Caco-2 (cell line): ENCODE measurements at regions not wholly inside any gene's neighbourhood (a gene's known extent, or its start where the extent isn't known, plus 50 kb on each side); places are given as distances from the start of the nearest gene placed in this dataset.

Experiments
- BruUV-seq: library from RNA; stranded (reverse); fragments of 400-500 nt; replicated peaks from 2 replicates; lab custom pipeline; 2021; lab: Mats Ljungman, UMichigan
- CTCF ChIA-PET: fragments of 300-600 bp; sonication (Branson Sonifier 250); formaldehyde crosslinking; loops from one replicate; lab custom pipeline; 2022; ENCODE audit warnings: antibody characterized with exemption; lab: Charles Lee
- POLR2A ChIA-PET: fragments of 300-600 bp; sonication (Branson Sonifier 250); formaldehyde crosslinking; loops from one replicate; lab custom pipeline; 2022; ENCODE audit warnings: antibody characterized with exemption; lab: Charles Lee
- DNase-seq, 2 experiments: peaks; one replicate each; pipeline versions ENCODE4 v3.0.0 to v3.0.0-alpha.2; 2020 to 2022
- H3K27me3 ChIP-seq: replicated peaks from 2 replicates; pipeline ENCODE4 v1.6.0; 2011; ENCODE audit warnings: low read length; ENCODE audit not compliant: control insufficient read depth, insufficient read depth
- H3K36me3 ChIP-seq: 2 replicates; pipeline ENCODE4 v1.5.1; 2011; ENCODE audit warnings: low read length; ENCODE audit not compliant: control insufficient read depth, insufficient read depth
- H3K4me1 ChIP-seq: fragments of 250-450 bp; sonication (Bioruptor Pico); 2 replicates; pipeline ENCODE4 v1.5.1; 2020; ENCODE audit warnings: mild to moderate bottlenecking
- H3K4me3 ChIP-seq: 2 replicates; pipeline ENCODE4 v1.5.1; 2011; ENCODE audit warnings: low read depth, mild to moderate bottlenecking, control low read depth, low read length
- H3K9me3 ChIP-seq: fragments of 250-450 bp; sonication (Bioruptor Pico); 2 replicates; pipeline ENCODE4 v1.5.1; 2020; ENCODE audit warnings: mild to moderate bottlenecking, moderate library complexity
- H3K27ac Mint-ChIP-seq: one replicate; pipeline ENCODE4 v1.8.0; 2022; ENCODE audit warnings: mixed read lengths; ENCODE audit not compliant: unreplicated experiment
- H3K27me3 Mint-ChIP-seq: one replicate; pipeline ENCODE4 v1.8.0; 2022; ENCODE audit warnings: mixed read lengths; ENCODE audit not compliant: insufficient read depth, unreplicated experiment
- H3K36me3 Mint-ChIP-seq: one replicate; pipeline ENCODE4 v1.8.0; 2022; ENCODE audit warnings: mild to moderate bottlenecking, mixed read lengths; ENCODE audit not compliant: insufficient read depth, unreplicated experiment
- H3K4me1 Mint-ChIP-seq: one replicate; pipeline ENCODE4 v1.8.0; 2022; ENCODE audit warnings: low read depth, mixed read lengths; ENCODE audit not compliant: unreplicated experiment
- H3K4me3 Mint-ChIP-seq: one replicate; pipeline ENCODE4 v1.8.0; 2022; ENCODE audit warnings: mild to moderate bottlenecking, moderate library complexity, mixed read lengths; ENCODE audit not compliant: unreplicated experiment
- H3K9me3 Mint-ChIP-seq: one replicate; pipeline ENCODE4 v1.8.0; 2022; ENCODE audit warnings: mixed read lengths; ENCODE audit not compliant: unreplicated experiment
- intact Hi-C: fragments of 100-400 bp; cut with micrococcal nuclease; formaldehyde crosslinking; loops from one replicate; pipeline ENCODE4 v1.10.0; 2022; ENCODE audit not compliant: unreplicated experiment
- TF ChIP-seq, protein P1 (sequence below), 2 experiments: fragments of 200-600 bp in 1 of 2; IDR thresholded peaks; 1 replicate in 1 of 2; 2 replicates in 1 of 2; pipeline versions ENCODE4 v1.5.1 to v1.8.0; 2011 to 2022; ENCODE audit warnings: antibody characterized with exemption in 1 of 2, control low read depth in 1 of 2, inconsistent platforms in 1 of 2, low read depth in 1 of 2, low read length in 1 of 2, mild to moderate bottlenecking in 1 of 2, moderate library complexity in 1 of 2; ENCODE audit not compliant: insufficient read depth in 1 of 2, severe bottlenecking in 1 of 2, unreplicated experiment in 1 of 2

DNA sequence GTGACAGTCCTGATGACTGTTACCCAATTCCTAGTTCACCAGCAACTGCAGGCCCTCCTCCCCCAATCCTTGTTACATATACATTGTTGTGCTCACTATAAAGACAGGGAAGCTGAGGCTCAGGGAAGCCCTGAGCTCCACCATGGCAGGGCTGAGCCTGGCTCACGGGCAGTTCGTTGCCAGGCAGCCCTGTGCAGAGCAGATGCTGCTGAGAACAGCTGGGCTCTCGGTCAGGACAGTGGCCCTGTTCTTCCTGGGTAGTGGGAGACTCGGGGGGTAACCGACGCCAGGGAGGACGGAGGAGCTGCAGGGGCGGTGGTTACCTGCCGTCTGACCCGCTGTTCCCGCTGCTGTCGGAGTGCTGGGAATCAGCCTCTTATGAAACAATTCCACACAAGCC lies 80.9 kb upstream of the ZNF469 start:
- Mint-ChIP-seq H3K4me1 (peaks cover 19% of the 10 kb centered on the region), H3K36me3 (no peaks in the 10 kb centered on the region), H3K27ac (no peak overlapping the region), H3K9me3 (peaks cover 11% of the 10 kb centered on the region), H3K4me3 (no peak overlapping the region), H3K27me3 (peaks cover 3% of the 10 kb centered on the region)
- no peaks in the 10 kb centered on the region for H3K9me3 ChIP-seq
- no TSS peak for BruUV-seq
- H3K4me3 ChIP-seq = no peak overlapping the region
- H3K36me3 ChIP-seq = no peaks in the 10 kb centered on the region
- peaks cover 21% of the 10 kb centered on the region for H3K4me1 ChIP-seq
- intact Hi-C loops = no loop called here
- no peaks in the 10 kb centered on the region for H3K27me3 ChIP-seq
- ChIA-PET POLR2A (no interaction called here), CTCF (no interaction called here)
- TF ChIP-seq, protein P1, sequence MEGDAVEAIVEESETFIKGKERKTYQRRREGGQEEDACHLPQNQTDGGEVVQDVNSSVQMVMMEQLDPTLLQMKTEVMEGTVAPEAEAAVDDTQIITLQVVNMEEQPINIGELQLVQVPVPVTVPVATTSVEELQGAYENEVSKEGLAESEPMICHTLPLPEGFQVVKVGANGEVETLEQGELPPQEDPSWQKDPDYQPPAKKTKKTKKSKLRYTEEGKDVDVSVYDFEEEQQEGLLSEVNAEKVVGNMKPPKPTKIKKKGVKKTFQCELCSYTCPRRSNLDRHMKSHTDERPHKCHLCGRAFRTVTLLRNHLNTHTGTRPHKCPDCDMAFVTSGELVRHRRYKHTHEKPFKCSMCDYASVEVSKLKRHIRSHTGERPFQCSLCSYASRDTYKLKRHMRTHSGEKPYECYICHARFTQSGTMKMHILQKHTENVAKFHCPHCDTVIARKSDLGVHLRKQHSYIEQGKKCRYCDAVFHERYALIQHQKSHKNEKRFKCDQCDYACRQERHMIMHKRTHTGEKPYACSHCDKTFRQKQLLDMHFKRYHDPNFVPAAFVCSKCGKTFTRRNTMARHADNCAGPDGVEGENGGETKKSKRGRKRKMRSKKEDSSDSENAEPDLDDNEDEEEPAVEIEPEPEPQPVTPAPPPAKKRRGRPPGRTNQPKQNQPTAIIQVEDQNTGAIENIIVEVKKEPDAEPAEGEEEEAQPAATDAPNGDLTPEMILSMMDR (IDR thresholded peaks at IDR 0.05; ENCODE audit: insufficient read depth in 1 of 2, low read depth in 1 of 2, low read length in 1 of 2, severe bottlenecking in 1 of 2, unreplicated experiment in 1 of 2) = no peak
- DNase-seq = no peak

DNA sequence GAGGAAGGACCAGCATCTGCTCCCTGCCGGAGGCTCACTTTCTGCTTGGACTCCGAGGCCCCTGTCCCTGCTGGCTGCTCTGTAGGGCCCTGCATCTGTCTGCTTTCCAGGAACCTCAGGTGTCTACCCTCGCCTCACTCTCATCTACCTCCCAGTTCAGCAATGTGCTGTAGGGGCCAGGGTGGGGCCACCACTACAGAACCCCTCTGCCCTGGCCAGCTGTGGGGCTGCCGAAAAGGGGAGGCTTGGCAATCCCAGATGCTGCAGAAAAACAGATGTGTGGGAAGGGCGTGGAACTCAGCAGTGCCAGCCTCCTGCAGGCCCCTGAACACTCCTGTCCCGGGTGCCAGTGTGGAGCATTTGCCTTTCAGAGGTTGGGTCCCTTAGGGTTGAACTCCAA lies 80.1 kb upstream of the ZNF469 start:
- POLR2A ChIA-PET = no interaction called here

GRCh38 chr16:88303405-88303804 lies 79.4 kb upstream of the ZNF469 start:
- Histone ChIP-seq H3K4me3 (no peak overlapping the region), H3K27me3 (no peaks in the 10 kb centered on the region), H3K36me3 (no peaks in the 10 kb centered on the region), H3K9me3 (no peaks in the 10 kb centered on the region), H3K4me1 (peaks cover 21% of the 10 kb centered on the region)
- Mint-ChIP-seq H3K4me1 (peaks cover 19% of the 10 kb centered on the region), H3K27me3 (no peaks in the 10 kb centered on the region), H3K9me3 (peaks cover 11% of the 10 kb centered on the region), H3K4me3 (no peak overlapping the region), H3K27ac (peak overlapping the region; percentile 83), H3K36me3 (no peaks in the 10 kb centered on the region)
- no peak for DNase-seq
- TF ChIP-seq, protein P1 (IDR thresholded peaks at IDR 0.05; ENCODE audit: insufficient read depth in 1 of 2, low read depth in 1 of 2, low read length in 1 of 2, severe bottlenecking in 1 of 2, unreplicated experiment in 1 of 2) = no peak
- ChIA-PET CTCF (no interaction called here), POLR2A (no interaction called here)
- intact Hi-C loops = no loop called here
- BruUV-seq = no TSS peak

More for the DNA sequence above, 80.1 kb upstream of the ZNF469 start:
- intact Hi-C loops = no loop called here
- H3K27ac Mint-ChIP-seq = no peak overlapping the region
- H3K4me3 Mint-ChIP-seq = no peak overlapping the region
- peaks cover 11% of the 10 kb centered on the region for H3K9me3 Mint-ChIP-seq
- no peak for DNase-seq
- no TSS peak for BruUV-seq
- peaks cover 19% of the 10 kb centered on the region for H3K4me1 Mint-ChIP-seq
- H3K27me3 Mint-ChIP-seq = no peaks in the 10 kb centered on the region
- peaks cover 21% of the 10 kb centered on the region for H3K4me1 ChIP-seq
- TF ChIP-seq, protein P1 (IDR thresholded peaks at IDR 0.05; ENCODE audit: insufficient read depth in 1 of 2, low read depth in 1 of 2, low read length in 1 of 2, severe bottlenecking in 1 of 2, unreplicated experiment in 1 of 2) = no peak
- no peaks in the 10 kb centered on the region for H3K27me3 ChIP-seq
- CTCF ChIA-PET = no interaction called here
- no peaks in the 10 kb centered on the region for H3K36me3 ChIP-seq
- H3K9me3 ChIP-seq = no peaks in the 10 kb centered on the region
- H3K4me3 ChIP-seq = no peak overlapping the region
- no peaks in the 10 kb centered on the region for H3K36me3 Mint-ChIP-seq
